ENCODE measurements at regions not wholly inside any gene's neighbourhood (a gene's known extent, or its start where the extent isn't known, plus 50 kb on each side); places are given as distances from the start of the nearest gene placed in this dataset.

GRCh38 chr2:138238908-138239307 is 262.7 kb upstream of the SPOPL start:
- Histone ChIP-seq H3K9me3 (ENCODE audit: low read depth) (no peaks in the 10 kb centered on the region), H3K4me2 (no peak overlapping the region), H3K4me1 (ENCODE audit: insufficient read depth) (peaks cover 6% of the 10 kb centered on the region), H3K27ac (no peak overlapping the region), H2AFZ (no peak overlapping the region), H3K36me3 (replicated peaks; ENCODE audit: insufficient read depth, low read depth) (no peaks in the 10 kb centered on the region), H3K4me3 (no peak overlapping the region), H3K27me3 (no peaks in the 10 kb centered on the region), H3K9me2 (replicated peaks; ENCODE audit: insufficient read depth) (no peaks in the 10 kb centered on the region), H3K79me2 (no peaks in the 10 kb centered on the region), H4K20me1 (ENCODE audit: insufficient read depth, poor library complexity, severe bottlenecking) (no peaks in the 10 kb centered on the region)
- no peak for DNase-seq (ENCODE audit: low spot score)
- TF ChIP-seq EZH2phosphoT487 (IDR thresholded peaks at IDR 0.05; ENCODE audit: low read depth, severe bottlenecking, unreplicated experiment) (no peak), CTCF (IDR thresholded peaks at IDR 0.05; ENCODE audit: poor library complexity) (no peak), EZH2 (IDR thresholded peaks at IDR 0.05; ENCODE audit: borderline replicate concordance) (no peak)

GRCh38 chr2:138239902-138240491 is 261.6 kb upstream of the SPOPL start:
- TF ChIP-seq EZH2 (IDR thresholded peaks at IDR 0.05; ENCODE audit: borderline replicate concordance) (no peak), CTCF (IDR thresholded peaks at IDR 0.05; ENCODE audit: poor library complexity) (no peak), EZH2phosphoT487 (IDR thresholded peaks at IDR 0.05; ENCODE audit: low read depth, severe bottlenecking, unreplicated experiment) (no peak)
- WGBS (ENCODE audit: low lambda C conversion rate, missing lambda C conversion rate): 91% methylated on average over 2 of the region's 2 CpGs
- H3K4me2 ChIP-seq: no peak overlapping the region
- no peak overlapping the region for H2AFZ ChIP-seq
- H3K4me3 ChIP-seq: no peak overlapping the region
- H3K79me2 ChIP-seq: no peaks in the 10 kb centered on the region
- no peaks in the 10 kb centered on the region for H3K9me3 ChIP-seq (ENCODE audit: low read depth)
- H3K4me1 ChIP-seq (ENCODE audit: insufficient read depth): peaks cover 11% of the 10 kb centered on the region
- no peaks in the 10 kb centered on the region for H3K9me2 ChIP-seq (replicated peaks; ENCODE audit: insufficient read depth)
- no peaks in the 10 kb centered on the region for H4K20me1 ChIP-seq (ENCODE audit: insufficient read depth, poor library complexity, severe bottlenecking)
- no peak overlapping the region for H3K27ac ChIP-seq
- H3K36me3 ChIP-seq (replicated peaks; ENCODE audit: insufficient read depth, low read depth): no peaks in the 10 kb centered on the region
- no peak for DNase-seq (ENCODE audit: low spot score)
- no peaks in the 10 kb centered on the region for H3K27me3 ChIP-seq

GRCh38 chr2:138243372-138243771 is 258.2 kb upstream of the SPOPL start:
- no peaks in the 10 kb centered on the region for H3K36me3 ChIP-seq (replicated peaks; ENCODE audit: insufficient read depth, low read depth)
- H3K79me2 ChIP-seq: no peaks in the 10 kb centered on the region
- TF ChIP-seq EZH2phosphoT487 (IDR thresholded peaks at IDR 0.05; ENCODE audit: low read depth, severe bottlenecking, unreplicated experiment): no peak
- TF ChIP-seq EZH2 (IDR thresholded peaks at IDR 0.05; ENCODE audit: borderline replicate concordance): no peak
- TF ChIP-seq CTCF (IDR thresholded peaks at IDR 0.05; ENCODE audit: poor library complexity): no peak
- no peak overlapping the region for H2AFZ ChIP-seq
- H3K9me3 ChIP-seq (ENCODE audit: low read depth): no peaks in the 10 kb centered on the region
- no peaks in the 10 kb centered on the region for H4K20me1 ChIP-seq (ENCODE audit: insufficient read depth, poor library complexity, severe bottlenecking)
- H3K4me1 ChIP-seq (ENCODE audit: insufficient read depth): peaks cover 9% of the 10 kb centered on the region
- H3K4me3 ChIP-seq: no peak overlapping the region
- no peak overlapping the region for H3K4me2 ChIP-seq
- no peak overlapping the region for H3K27ac ChIP-seq
- H3K27me3 ChIP-seq: no peaks in the 10 kb centered on the region
- no peak for DNase-seq (ENCODE audit: low spot score)
- no peaks in the 10 kb centered on the region for H3K9me2 ChIP-seq (replicated peaks; ENCODE audit: insufficient read depth)

GRCh38 chr2:138244501-138244925 is 257.1 kb upstream of the SPOPL start:
- Histone ChIP-seq H3K9me3 (ENCODE audit: low read depth) (no peaks in the 10 kb centered on the region), H3K4me3 (no peak overlapping the region), H3K4me1 (ENCODE audit: insufficient read depth) (peaks cover 9% of the 10 kb centered on the region), H3K4me2 (no peak overlapping the region), H3K27ac (no peak overlapping the region), H4K20me1 (ENCODE audit: insufficient read depth, poor library complexity, severe bottlenecking) (no peaks in the 10 kb centered on the region), H2AFZ (no peak overlapping the region), H3K27me3 (no peaks in the 10 kb centered on the region), H3K79me2 (no peaks in the 10 kb centered on the region), H3K9me2 (replicated peaks; ENCODE audit: insufficient read depth) (no peaks in the 10 kb centered on the region), H3K36me3 (replicated peaks; ENCODE audit: insufficient read depth, low read depth) (no peaks in the 10 kb centered on the region)
- TF ChIP-seq CTCF (IDR thresholded peaks at IDR 0.05; ENCODE audit: poor library complexity) (no peak), EZH2phosphoT487 (IDR thresholded peaks at IDR 0.05; ENCODE audit: low read depth, severe bottlenecking, unreplicated experiment) (no peak), EZH2 (IDR thresholded peaks at IDR 0.05; ENCODE audit: borderline replicate concordance) (no peak)
- no peak for DNase-seq (ENCODE audit: low spot score)

Data from hepatocyte (in vitro differentiated cells).